Aorta (tissue), 5 donors: ENCODE measurements at regions not wholly inside any gene's neighbourhood (a gene's known extent, or its start where the extent isn't known, plus 50 kb on each side); places are given as distances from the start of the nearest gene placed in this dataset.

Source experiments
- ATAC-seq: fragments of 200-7000 bp; cut with Tn5 transposase; one replicate; pipeline ENCODE4 v1.9.1; 2022; ENCODE audit warnings: moderate library complexity; ENCODE audit not compliant: low FRiP score
- DNase-seq, 2 donors: peaks; one replicate each; pipeline ENCODE4 v3.0.0-alpha.2; 2020
- H3K27ac ChIP-seq, 2 donors: one replicate each; pipeline ENCODE4 v1.5.1; 2013; ENCODE audit warnings: low read length in 2 of 2, mild to moderate bottlenecking in 2 of 2, moderate library complexity in 2 of 2, control low read depth in 1 of 2, inconsistent platforms in 1 of 2, low read depth in 1 of 2
- H3K27me3 ChIP-seq, 2 donors: one replicate each; pipeline ENCODE4 v1.6.1; 2013; ENCODE audit warnings: control low read depth in 1 of 2, low read length in 1 of 2, mild to moderate bottlenecking in 1 of 2, moderate library complexity in 1 of 2; ENCODE audit not compliant: insufficient read depth in 2 of 2, control insufficient read depth in 1 of 2
- H3K36me3 ChIP-seq, 2 donors: one replicate each; pipeline ENCODE4 v1.6.1; 2013; ENCODE audit warnings: control low read depth in 1 of 2, low read length in 1 of 2, mild to moderate bottlenecking in 1 of 2; ENCODE audit not compliant: insufficient read depth in 2 of 2, control insufficient read depth in 1 of 2
- H3K4me1 ChIP-seq, 2 donors: one replicate each; pipeline ENCODE4 v1.6.1; 2013; ENCODE audit warnings: low read length in 2 of 2, control low read depth in 1 of 2, mild to moderate bottlenecking in 1 of 2, moderate library complexity in 1 of 2; ENCODE audit not compliant: insufficient read depth in 2 of 2, control insufficient read depth in 1 of 2
- H3K4me3 ChIP-seq, 2 donors: one replicate each; pipeline ENCODE4 v1.5.1; 2013; ENCODE audit warnings: low read length in 2 of 2, control low read depth in 1 of 2, mild to moderate bottlenecking in 1 of 2
- H3K9me3 ChIP-seq: one replicate; pipeline ENCODE4 v1.6.1; 2013; ENCODE audit warnings: mild to moderate bottlenecking, low read length; ENCODE audit not compliant: control insufficient read depth
- WGBS, 2 donors: extraction: QIAGEN DNeasy Blood & Tissue Kit; methylation state at CpG; one replicate each; pipeline ENCODE4 v1.1.7; 2013; 5-methylcytosine and 5-hydroxymethylcytosine counted together
- intact Hi-C, 2 donors: fragments of 100-400 bp; cut with DNase I; formaldehyde crosslinking; loops; one replicate each; pipeline versions ENCODE4 v1.14.2 to v1.15.0; 2022
- donor health status: healthy with polysubstance abuse.
- donor health status: Bipolar disorder and iron deficiency.
- donor health status: DM: no; HTN: no; CAD: no.
- donor health status: DM: no; HTN: no; CAD: no.
- donor health status: DM: yes; HTN: yes; CAD: no.

DNA sequence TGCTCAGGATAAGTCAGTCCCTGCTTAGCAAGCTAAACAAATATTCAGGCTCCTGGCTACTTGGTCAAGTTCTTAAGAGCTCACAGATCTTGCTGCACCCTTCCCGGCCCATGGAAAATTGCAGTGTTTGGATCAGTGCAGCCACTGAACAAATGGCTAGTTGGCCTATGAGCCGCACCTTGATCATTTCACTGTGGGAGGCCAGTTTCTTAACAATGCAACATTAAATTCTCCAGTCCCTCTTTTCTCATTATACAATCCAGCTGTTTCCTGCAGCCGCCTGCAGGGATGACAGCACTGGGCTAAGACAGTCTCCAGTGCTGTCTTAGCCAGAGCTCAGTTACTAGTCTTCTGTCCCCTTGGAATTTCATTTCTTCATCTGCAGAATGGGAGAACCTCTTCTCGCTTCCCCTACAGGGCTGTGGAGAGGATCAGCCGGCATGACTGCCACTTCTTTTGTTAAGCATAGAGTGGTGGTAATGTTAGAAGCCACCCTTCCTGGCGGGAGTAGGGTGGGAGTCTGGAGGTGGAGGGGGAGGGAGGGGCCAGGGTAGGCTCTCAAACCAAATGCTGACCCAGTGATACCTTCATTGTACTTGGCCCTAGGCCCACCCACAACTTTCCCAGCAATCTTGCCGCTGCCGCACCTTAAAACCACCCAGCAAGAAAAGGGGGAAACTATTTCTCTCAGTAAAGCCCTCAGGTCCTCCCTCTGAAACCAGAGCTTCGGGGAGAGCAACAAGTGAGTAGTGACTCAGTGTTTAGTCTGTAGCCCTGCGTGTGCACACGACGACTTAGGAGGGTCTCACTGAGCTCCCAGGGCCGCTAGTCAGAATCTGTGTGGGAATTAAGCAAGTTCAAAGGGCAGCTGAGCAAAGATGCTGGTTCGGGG is 145.7 kb downstream of the NUAK1 start:
- intact Hi-C loops: no loop called here
- H3K4me1 ChIP-seq: no peaks in the 10 kb centered on the region
- H3K27me3 ChIP-seq: no peaks in the 10 kb centered on the region
- WGBS, 2 donors: 80 to 83% methylated on average over 14 of the region's 14 CpGs
- ATAC-seq: no peak
- no peaks in the 10 kb centered on the region for H3K36me3 ChIP-seq
- no peak overlapping the region for H3K4me3 ChIP-seq
- no peak for DNase-seq
- no peaks in the 10 kb centered on the region for H3K9me3 ChIP-seq
- H3K27ac ChIP-seq: no peak overlapping the region

GRCh38 chr12:105993766-105994555 is 144.8 kb downstream of the NUAK1 start:
- 88 to 90% methylated on average over 22 of the region's 22 CpGs for WGBS, 2 donors
- no peak overlapping the region for H3K27ac ChIP-seq
- no peak overlapping the region for H3K4me3 ChIP-seq
- intact Hi-C loops: no loop called here
- ATAC-seq: no peak
- H3K9me3 ChIP-seq: no peaks in the 10 kb centered on the region
- DNase-seq: no peak
- H3K4me1 ChIP-seq: no peaks in the 10 kb centered on the region
- no peaks in the 10 kb centered on the region for H3K27me3 ChIP-seq
- H3K36me3 ChIP-seq: no peaks in the 10 kb centered on the region

- Histone ChIP-seq H3K36me3 (no peaks in the 10 kb centered on the region), H3K4me3 (no peak overlapping the region), H3K4me1 (no peaks in the 10 kb centered on the region), H3K27me3 (no peaks in the 10 kb centered on the region), H3K9me3 (no peaks in the 10 kb centered on the region), H3K27ac (no peak overlapping the region)
- DNase-seq: no peak
- intact Hi-C loops: no loop called here
- ATAC-seq: no peak
- WGBS, 2 donors: 97% methylated on average over 4 of the region's 4 CpGs
Measured at GRCh38 chr12:105995961-105996431, 142.8 kb downstream of the NUAK1 start.

GRCh38 chr12:105998561-105998960 is 140.2 kb downstream of the NUAK1 start:
- 92 to 97% methylated on average over 1 of the region's 1 CpG for WGBS, 2 donors
- intact Hi-C loops: no loop called here
- ATAC-seq (no peak), DNase-seq (no peak)
- H3K27ac ChIP-seq: no peak overlapping the region
- H3K27me3 ChIP-seq: no peaks in the 10 kb centered on the region
- no peaks in the 10 kb centered on the region for H3K9me3 ChIP-seq
- no peaks in the 10 kb centered on the region for H3K36me3 ChIP-seq
- no peak overlapping the region for H3K4me3 ChIP-seq
- no peaks in the 10 kb centered on the region for H3K4me1 ChIP-seq

DNA sequence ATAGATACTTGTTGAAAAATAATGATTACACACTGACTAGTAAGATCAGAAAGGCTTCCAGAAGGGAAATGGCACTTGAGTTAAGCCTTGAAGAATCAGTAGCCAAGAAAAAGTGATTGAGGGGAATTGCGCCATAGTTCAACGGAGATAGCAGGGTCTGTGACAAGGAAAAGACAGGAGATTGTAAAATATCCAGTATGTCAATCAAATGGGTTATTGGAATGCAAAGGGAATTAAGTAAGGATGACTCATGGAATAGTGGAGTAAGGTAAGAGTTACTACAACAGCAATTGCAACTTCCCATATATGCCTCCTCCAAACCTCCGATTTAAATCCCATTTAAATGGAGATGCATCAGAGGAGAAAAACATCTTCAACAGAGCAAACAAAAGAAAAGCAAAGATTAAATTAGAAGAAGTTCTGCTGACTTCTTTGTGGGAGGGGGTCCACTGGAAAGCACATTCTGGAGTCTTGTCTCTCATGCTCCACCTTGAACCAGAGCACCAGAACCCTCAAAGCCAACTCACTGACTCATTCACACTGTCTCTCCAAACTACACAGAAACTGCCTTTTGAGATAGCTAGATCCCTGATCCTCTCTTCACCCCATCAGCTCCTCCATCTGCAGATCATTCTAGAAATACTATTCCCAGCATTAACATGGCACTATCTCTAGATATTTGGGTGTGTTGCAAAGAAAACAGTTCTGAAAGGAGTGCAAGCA is 138.2 kb downstream of the NUAK1 start:
- Histone ChIP-seq H3K4me3 (no peak overlapping the region), H3K27ac (no peak overlapping the region), H3K27me3 (no peaks in the 10 kb centered on the region), H3K4me1 (no peaks in the 10 kb centered on the region), H3K9me3 (no peaks in the 10 kb centered on the region), H3K36me3 (no peaks in the 10 kb centered on the region)
- WGBS, 2 donors: 91 to 95% methylated on average over 3 of the region's 3 CpGs
- ATAC-seq (no peak), DNase-seq (no peak)
- intact Hi-C loops: no loop called here

GRCh38 chr12:106001105-106001836 is 137.5 kb downstream of the NUAK1 start:
- intact Hi-C loops: no loop called here
- H3K9me3 ChIP-seq: no peaks in the 10 kb centered on the region
- no peak for ATAC-seq
- H3K4me1 ChIP-seq: no peaks in the 10 kb centered on the region
- no peaks in the 10 kb centered on the region for H3K36me3 ChIP-seq
- WGBS, 2 donors: 68 to 70% methylated on average over 2 of the region's 2 CpGs
- H3K27me3 ChIP-seq: no peaks in the 10 kb centered on the region
- DNase-seq: no peak
- no peak overlapping the region for H3K4me3 ChIP-seq
- no peak overlapping the region for H3K27ac ChIP-seq

DNA sequence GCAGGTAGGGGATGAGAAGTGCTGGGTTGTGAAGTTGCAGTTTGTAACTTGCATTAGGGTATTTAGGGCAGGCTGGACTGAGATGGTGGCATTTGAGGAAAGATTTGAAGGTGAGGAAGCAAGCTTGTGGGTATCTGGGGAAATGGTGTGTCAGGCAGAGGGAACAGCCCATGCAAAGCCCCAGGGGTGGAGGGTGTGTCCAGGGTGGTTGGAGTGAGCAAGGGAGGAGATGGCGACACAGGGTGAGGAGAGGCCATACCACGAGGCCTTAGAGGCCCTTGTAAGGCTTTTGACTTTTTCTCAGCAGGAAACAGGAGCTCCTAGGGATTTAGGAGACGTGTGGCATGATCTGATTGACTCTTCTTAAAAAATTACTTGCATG is 136.9 kb downstream of the NUAK1 start:
- Histone ChIP-seq H3K9me3 (no peaks in the 10 kb centered on the region), H3K27me3 (no peaks in the 10 kb centered on the region), H3K27ac (no peak overlapping the region), H3K36me3 (no peaks in the 10 kb centered on the region), H3K4me3 (no peak overlapping the region), H3K4me1 (no peaks in the 10 kb centered on the region)
- intact Hi-C loops: no loop called here
- 95 to 100% methylated on average over 3 of the region's 3 CpGs for WGBS, 2 donors
- DNase-seq (no peak), ATAC-seq (no peak)

DNA sequence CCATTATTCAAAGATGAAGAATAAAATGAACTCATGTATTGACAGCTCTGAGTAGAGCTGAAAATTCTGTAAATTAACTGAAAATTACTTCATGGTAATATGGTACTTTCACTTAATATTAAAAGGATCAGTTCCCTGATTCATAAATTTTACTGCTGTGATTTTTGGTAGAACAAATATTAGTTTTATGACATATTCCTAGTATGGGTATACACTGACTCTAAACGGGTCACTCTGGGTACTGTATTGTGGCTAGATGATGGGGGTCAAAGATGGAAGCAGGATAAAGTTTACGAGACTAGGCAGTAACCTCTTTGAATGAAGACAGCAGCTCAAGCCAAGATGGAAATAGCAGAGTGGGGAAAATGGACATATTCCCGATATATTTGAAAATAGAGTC is 135.5 kb downstream of the NUAK1 start:
- Histone ChIP-seq H3K36me3 (no peaks in the 10 kb centered on the region), H3K27me3 (no peaks in the 10 kb centered on the region), H3K4me1 (no peaks in the 10 kb centered on the region), H3K4me3 (no peak overlapping the region), H3K27ac (no peak overlapping the region), H3K9me3 (no peaks in the 10 kb centered on the region)
- 73 to 77% methylated on average over 3 of the region's 3 CpGs for WGBS, 2 donors
- ATAC-seq: no peak
- intact Hi-C loops: no loop called here
- DNase-seq: no peak
